T-helper 17 cell (primary cell): ENCODE measurements at regions not wholly inside any gene's neighbourhood (a gene's known extent, or its start where the extent isn't known, plus 50 kb on each side); places are given as distances from the start of the nearest gene placed in this dataset.

Experiments
- ATAC-seq: fragments of 150-1000 bp; cut with Tn5 transposase; 2 replicates; pipeline ENCODE4 v1.10.0; 2021; ENCODE audit warnings: mild to moderate bottlenecking, moderate library complexity
- DNase-seq, 3 donors: peaks; one replicate each; pipeline versions ENCODE4 v3.0.0 to v3.0.0-alpha.2; 2020 to 2021
- H3K9me3 ChIP-seq: one replicate; pipeline ENCODE4 v1.7.0; 2013; ENCODE audit warnings: low read length, mild to moderate bottlenecking; ENCODE audit not compliant: control insufficient read depth, poor library complexity, severe bottlenecking
- H3K27ac Mint-ChIP-seq: one replicate; pipeline ENCODE4 v1.8.0; 2022; ENCODE audit warnings: mild to moderate bottlenecking, moderate library complexity, mixed read lengths
- H3K27me3 Mint-ChIP-seq: one replicate; pipeline ENCODE4 v1.8.0; 2022; ENCODE audit warnings: mixed read lengths
- H3K36me3 Mint-ChIP-seq: one replicate; pipeline ENCODE4 v1.8.0; 2022; ENCODE audit warnings: low read depth, mixed read lengths
- H3K4me1 Mint-ChIP-seq: one replicate; pipeline ENCODE4 v1.8.0; 2022; ENCODE audit warnings: mild to moderate bottlenecking, mixed read lengths
- H3K4me3 Mint-ChIP-seq: one replicate; pipeline ENCODE4 v1.8.0; 2022; ENCODE audit warnings: mild to moderate bottlenecking, moderate library complexity, mixed read lengths

DNA sequence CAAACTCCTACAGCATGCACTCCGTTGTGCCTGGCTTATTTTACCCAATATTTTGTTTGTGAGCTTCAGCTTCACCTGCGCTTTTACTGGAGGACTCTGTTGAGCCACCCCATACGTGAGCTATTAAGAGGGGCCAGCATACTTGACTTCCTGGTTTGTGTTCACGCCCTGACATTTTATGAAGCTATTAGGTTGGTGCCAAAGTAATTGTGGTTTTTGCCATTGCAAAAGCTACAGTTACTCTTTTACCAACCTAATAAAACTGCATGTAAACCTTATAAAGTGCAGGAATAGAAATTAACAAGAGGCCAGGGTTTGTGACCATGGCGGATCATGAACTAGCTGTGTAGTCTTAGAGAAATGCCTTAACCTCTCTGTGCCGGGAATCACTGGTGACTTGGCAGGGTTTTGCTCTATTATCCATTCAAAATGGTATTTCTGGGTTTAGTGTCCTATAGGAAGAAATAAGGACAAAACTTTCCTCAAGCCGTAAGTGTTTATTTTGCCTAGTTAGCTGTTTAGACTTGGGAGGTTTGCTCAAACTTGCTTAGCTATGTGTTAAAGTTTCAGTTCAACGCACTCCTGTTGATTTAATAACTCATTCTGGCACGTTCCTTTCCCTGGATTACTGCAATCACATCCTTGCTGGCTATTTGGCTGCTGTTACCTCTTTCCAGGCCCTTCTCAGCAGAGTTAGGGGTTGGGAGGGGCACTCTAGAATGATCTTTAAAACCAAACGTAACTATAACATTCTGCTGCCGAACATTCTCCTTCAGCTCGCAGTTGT lies 1027.6 kb downstream of the BCL11B start:
- Mint-ChIP-seq H3K4me3 (no peak overlapping the region), H3K27me3 (no peaks in the 10 kb centered on the region), H3K4me1 (peaks cover 5% of the 10 kb centered on the region), H3K36me3 (no peaks in the 10 kb centered on the region), H3K27ac (no peak overlapping the region)
- DNase-seq = no peak
- ATAC-seq = no peak
- H3K9me3 ChIP-seq = no peaks in the 10 kb centered on the region

- no peak overlapping the region for H3K27ac Mint-ChIP-seq
These were observed 1026.9 kb downstream of the BCL11B start for GRCh38 chr14:98244966-98245569.

DNA sequence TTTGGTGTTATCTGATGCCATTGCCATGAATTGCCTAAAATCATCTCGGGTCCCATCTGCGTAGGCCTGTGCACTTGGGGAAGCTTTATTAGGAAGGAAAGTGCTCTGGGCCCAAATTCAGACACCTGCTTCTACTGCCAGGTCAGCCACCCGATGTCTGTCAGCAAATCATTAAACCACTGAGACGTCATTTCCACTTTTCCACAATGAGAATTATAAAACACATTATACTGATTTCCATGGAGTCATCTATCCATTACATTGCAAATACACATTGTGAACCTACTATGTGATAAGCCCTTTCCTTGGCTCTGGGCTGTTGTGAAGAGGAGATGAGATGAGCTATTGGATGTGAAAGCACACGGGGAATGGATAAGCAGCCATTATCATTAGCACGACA lies 1022.9 kb downstream of the BCL11B start:
- no peak overlapping the region for H3K4me3 Mint-ChIP-seq
- H3K27me3 Mint-ChIP-seq = no peaks in the 10 kb centered on the region
- no peaks in the 10 kb centered on the region for H3K9me3 ChIP-seq
- peaks cover 19% of the 10 kb centered on the region for H3K4me1 Mint-ChIP-seq
- H3K27ac Mint-ChIP-seq = no peak overlapping the region
- H3K36me3 Mint-ChIP-seq = no peaks in the 10 kb centered on the region
- DNase-seq (no peak), ATAC-seq (no peak)

More at GRCh38 chr14:98244966-98245569, 1026.9 kb downstream of the BCL11B start:
- H3K4me3 Mint-ChIP-seq = no peak overlapping the region
- ATAC-seq (no peak), DNase-seq (no peak)
- no peaks in the 10 kb centered on the region for H3K27me3 Mint-ChIP-seq
- H3K36me3 Mint-ChIP-seq = no peaks in the 10 kb centered on the region
- H3K9me3 ChIP-seq = no peaks in the 10 kb centered on the region
- H3K4me1 Mint-ChIP-seq = peaks cover 7% of the 10 kb centered on the region

DNA sequence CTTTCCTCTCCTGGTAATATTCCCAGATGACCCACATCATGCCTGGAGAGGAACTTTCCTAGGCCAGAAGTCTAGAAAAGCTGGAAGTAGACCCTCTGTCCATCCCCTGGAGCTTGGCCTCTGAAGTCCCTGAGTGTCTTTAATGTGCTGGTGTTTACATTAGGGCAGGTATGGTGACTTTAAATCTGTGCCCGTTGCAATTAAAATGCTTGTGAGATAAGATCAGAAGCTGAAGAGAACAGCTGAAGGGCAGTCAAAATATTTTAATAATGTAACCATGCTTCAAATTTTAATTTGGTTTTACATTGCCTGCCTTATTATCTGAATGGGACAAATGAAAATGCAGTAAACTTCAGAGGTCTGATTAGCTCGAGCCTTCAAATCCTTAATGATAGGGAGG lies 1022.5 kb downstream of the BCL11B start:
- Mint-ChIP-seq H3K4me3 (no peak overlapping the region), H3K4me1 (peaks cover 20% of the 10 kb centered on the region), H3K27me3 (no peaks in the 10 kb centered on the region), H3K27ac (no peak overlapping the region), H3K36me3 (no peaks in the 10 kb centered on the region)
- no peak for ATAC-seq
- no peaks in the 10 kb centered on the region for H3K9me3 ChIP-seq
- DNase-seq = no peak

- no peaks in the 10 kb centered on the region for H3K27me3 Mint-ChIP-seq
- no peak for ATAC-seq
- DNase-seq = no peak
- H3K4me1 Mint-ChIP-seq = peaks cover 15% of the 10 kb centered on the region
- H3K27ac Mint-ChIP-seq = no peak overlapping the region
- H3K9me3 ChIP-seq = no peaks in the 10 kb centered on the region
- no peak overlapping the region for H3K4me3 Mint-ChIP-seq
- H3K36me3 Mint-ChIP-seq = no peaks in the 10 kb centered on the region
These were observed 1019.2 kb downstream of the BCL11B start for GRCh38 chr14:98252820-98253219.

DNA sequence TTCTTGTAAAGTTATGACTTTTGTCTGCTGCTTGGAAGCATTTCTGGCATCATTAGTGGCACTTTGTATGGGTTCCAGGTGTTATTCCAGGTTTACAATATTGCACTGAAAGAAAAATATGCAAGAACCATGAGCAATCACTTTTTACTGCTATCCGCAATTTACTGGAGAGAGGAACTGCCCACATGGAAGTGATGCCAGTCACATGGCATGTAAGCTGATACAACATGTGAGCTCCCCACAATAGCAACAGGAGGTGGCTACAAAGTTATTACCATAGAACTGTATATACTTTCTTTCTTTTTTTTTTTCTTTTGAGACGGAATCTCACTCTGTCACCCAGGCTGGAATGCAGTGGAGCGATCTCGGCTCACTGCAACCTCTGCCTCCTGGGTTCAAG lies 1012.1 kb downstream of the BCL11B start:
- no peak overlapping the region for H3K27ac Mint-ChIP-seq
- H3K36me3 Mint-ChIP-seq = no peaks in the 10 kb centered on the region
- no peaks in the 10 kb centered on the region for H3K27me3 Mint-ChIP-seq
- no peak for DNase-seq
- ATAC-seq = no peak
- H3K9me3 ChIP-seq = no peaks in the 10 kb centered on the region
- peaks cover 2% of the 10 kb centered on the region for H3K4me1 Mint-ChIP-seq
- no peak overlapping the region for H3K4me3 Mint-ChIP-seq

DNA sequence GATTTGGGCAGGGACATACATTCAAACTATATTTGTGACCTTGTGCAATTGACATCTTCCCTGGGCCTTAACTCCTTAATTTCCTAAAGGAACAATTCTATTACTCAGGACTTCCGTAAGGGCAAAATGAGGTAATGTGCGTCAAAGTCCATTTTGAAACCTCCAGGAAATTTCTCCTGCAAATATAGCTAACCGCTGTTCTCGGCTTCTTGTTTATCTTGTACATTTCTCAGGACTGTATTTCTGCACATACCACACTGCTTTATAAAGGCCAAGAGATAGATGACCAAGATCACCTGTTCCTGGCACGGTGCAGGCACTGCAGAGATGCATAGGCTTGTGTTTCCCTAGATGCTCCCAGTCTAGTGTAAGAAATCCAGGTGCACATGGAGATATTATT lies 1009.4 kb downstream of the BCL11B start:
- ATAC-seq (no peak), DNase-seq (no peak)
- Mint-ChIP-seq H3K4me1 (peaks cover 2% of the 10 kb centered on the region), H3K36me3 (peaks cover 2% of the 10 kb centered on the region), H3K4me3 (no peak overlapping the region), H3K27ac (no peak overlapping the region), H3K27me3 (no peaks in the 10 kb centered on the region)
- H3K9me3 ChIP-seq = no peaks in the 10 kb centered on the region

DNA sequence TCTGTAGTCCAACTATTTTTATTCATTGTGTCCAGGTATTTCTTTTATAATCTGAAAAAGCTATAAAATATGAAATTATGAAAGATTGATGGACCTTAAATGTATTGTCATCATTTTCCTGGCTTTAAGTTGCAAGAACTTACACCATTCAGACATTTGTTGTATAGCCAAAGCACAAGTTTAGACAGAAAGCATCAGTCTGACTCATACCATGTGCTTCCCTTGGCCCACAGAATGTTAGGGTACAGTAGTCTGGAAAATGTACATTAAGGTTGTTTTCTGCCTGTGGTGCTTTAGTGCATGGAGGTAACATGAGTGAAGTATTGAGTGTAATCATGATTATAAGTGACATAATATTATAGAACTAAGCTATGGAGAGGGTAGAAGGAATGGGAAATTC lies 1002.5 kb downstream of the BCL11B start:
- H3K36me3 Mint-ChIP-seq = peaks cover 4% of the 10 kb centered on the region
- no peak for ATAC-seq
- no peaks in the 10 kb centered on the region for H3K27me3 Mint-ChIP-seq
- H3K27ac Mint-ChIP-seq = no peak overlapping the region
- H3K4me3 Mint-ChIP-seq = no peak overlapping the region
- peaks cover 5% of the 10 kb centered on the region for H3K9me3 ChIP-seq
- DNase-seq = no peak
- H3K4me1 Mint-ChIP-seq = no peaks in the 10 kb centered on the region

DNA sequence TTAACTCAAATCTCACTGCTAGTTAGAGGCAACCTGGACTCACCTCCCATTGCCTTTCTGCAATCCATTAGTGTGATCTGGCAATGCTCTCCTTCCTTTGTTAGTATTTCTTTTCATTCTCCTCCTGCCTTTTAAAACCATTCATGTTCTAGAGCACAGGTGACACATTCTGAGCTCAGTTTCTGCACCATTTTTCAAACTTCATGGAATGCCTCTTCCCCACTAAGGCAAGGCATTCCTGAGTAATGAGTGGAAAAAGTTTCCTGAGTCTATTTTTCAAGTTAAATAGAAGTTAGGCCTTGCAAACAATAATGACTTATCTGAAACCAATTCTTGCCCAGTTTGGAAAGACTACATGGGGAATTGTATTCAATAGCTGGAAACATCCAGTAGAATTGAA lies 1001.8 kb downstream of the BCL11B start:
- peaks cover 3% of the 10 kb centered on the region for H3K4me1 Mint-ChIP-seq
- peaks cover 5% of the 10 kb centered on the region for H3K9me3 ChIP-seq
- ATAC-seq (no peak), DNase-seq (no peak)
- no peak overlapping the region for H3K4me3 Mint-ChIP-seq
- peaks cover 4% of the 10 kb centered on the region for H3K36me3 Mint-ChIP-seq
- no peaks in the 10 kb centered on the region for H3K27me3 Mint-ChIP-seq
- no peak overlapping the region for H3K27ac Mint-ChIP-seq

DNA sequence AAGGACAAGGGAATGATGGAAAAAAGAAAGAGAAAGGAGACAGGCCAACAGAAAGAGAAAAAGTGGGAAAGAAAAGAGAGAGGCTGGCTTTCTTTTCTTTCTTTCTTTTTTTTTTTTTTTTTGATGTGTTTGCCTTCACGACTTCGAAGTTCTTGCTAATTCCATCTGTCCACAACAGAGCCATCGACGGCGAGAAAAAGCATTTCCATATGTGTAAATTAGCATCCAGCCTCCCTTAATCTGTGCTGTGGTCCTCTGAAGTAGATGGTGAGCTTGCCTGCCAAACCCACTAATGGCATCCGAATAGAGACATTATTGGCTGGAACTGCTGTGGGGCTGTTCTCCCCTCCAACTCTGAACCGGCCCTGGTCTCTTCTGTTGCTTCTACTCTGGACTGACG lies 997.4 kb downstream of the BCL11B start:
- Mint-ChIP-seq H3K36me3 (peaks cover 2% of the 10 kb centered on the region), H3K27ac (no peak overlapping the region), H3K4me3 (no peak overlapping the region), H3K27me3 (no peaks in the 10 kb centered on the region), H3K4me1 (peaks cover 3% of the 10 kb centered on the region)
- ATAC-seq (no peak), DNase-seq (no peak)
- H3K9me3 ChIP-seq = peaks cover 5% of the 10 kb centered on the region

DNA sequence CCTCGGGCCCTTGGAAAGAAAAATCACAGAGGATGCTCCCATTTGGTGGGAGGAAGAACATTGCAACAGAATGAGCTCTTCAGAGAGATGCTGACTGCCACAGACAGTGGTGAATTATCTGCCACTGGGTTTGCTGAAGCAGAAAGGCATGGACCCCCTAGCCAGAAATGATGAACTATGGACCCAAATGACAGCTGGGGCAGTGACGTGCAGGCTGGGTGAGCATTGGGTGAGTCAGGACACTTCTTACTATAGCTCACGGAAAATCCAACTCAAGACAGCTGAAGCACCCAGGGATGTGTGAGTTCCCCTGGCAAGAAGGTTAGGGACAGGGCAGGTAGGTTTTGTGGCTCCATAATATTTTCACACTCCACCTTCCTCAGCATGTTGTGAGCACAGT lies 993.2 kb downstream of the BCL11B start:
- ATAC-seq = no peak
- Mint-ChIP-seq H3K4me3 (no peak overlapping the region), H3K27ac (no peak overlapping the region), H3K36me3 (no peaks in the 10 kb centered on the region), H3K27me3 (no peaks in the 10 kb centered on the region), H3K4me1 (peaks cover 3% of the 10 kb centered on the region)
- H3K9me3 ChIP-seq = no peaks in the 10 kb centered on the region
- DNase-seq = no peak

DNA sequence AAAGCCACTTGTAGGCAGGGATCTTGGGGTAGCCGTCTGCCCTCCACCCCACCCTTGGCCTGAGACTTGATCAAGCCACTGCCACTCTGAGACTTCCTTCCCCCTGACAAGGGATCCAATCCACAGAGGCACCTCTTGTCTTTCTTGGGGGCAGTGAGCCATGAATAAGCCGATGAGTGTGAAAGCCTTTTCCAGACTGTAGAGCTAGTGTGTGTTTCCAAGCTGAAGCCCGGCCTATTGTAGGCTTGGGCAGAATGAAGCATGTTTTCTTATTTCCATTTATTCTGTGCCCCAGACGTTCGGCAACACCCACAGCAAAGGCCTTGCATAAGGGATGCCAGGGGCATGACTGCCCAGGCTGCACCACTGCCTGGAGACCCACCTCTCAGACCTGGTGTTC lies 991.6 kb downstream of the BCL11B start:
- ATAC-seq (no peak), DNase-seq (no peak)
- no peak overlapping the region for H3K27ac Mint-ChIP-seq
- no peaks in the 10 kb centered on the region for H3K36me3 Mint-ChIP-seq
- peaks cover 3% of the 10 kb centered on the region for H3K4me1 Mint-ChIP-seq
- no peaks in the 10 kb centered on the region for H3K27me3 Mint-ChIP-seq
- H3K9me3 ChIP-seq = no peaks in the 10 kb centered on the region
- no peak overlapping the region for H3K4me3 Mint-ChIP-seq

GRCh38 chr14:98288825-98289224 lies 983.2 kb downstream of the BCL11B start:
- Mint-ChIP-seq H3K27me3 (no peaks in the 10 kb centered on the region), H3K36me3 (no peaks in the 10 kb centered on the region), H3K4me1 (peaks cover 6% of the 10 kb centered on the region), H3K27ac (no peak overlapping the region), H3K4me3 (no peak overlapping the region)
- no peaks in the 10 kb centered on the region for H3K9me3 ChIP-seq
- no peak for DNase-seq
- no peak for ATAC-seq

DNA sequence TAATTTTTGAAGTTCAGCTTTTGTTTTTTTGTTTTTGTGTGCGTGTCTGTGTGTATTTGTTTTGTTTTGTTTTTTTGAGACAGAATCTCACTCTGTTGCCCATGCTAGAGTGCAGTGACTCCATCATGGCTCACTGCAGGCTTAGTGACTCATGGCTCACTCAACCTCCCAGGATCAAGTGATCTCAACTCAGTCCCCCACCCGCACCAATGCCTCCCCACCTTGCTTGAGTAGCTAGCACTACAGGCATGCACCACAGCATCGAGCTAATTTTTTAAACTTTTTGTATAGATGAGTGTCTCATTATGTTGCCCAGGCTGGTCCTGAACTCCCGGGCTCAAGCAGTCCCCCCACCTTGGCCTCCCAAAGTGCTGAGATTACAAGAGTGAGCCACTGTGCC lies 981.4 kb downstream of the BCL11B start:
- ATAC-seq (no peak), DNase-seq (no peak)
- Mint-ChIP-seq H3K27ac (no peak overlapping the region), H3K4me3 (no peak overlapping the region), H3K4me1 (peaks cover 3% of the 10 kb centered on the region), H3K36me3 (no peaks in the 10 kb centered on the region), H3K27me3 (no peaks in the 10 kb centered on the region)
- no peaks in the 10 kb centered on the region for H3K9me3 ChIP-seq
